NT2/D1 (cell line): ENCODE measurements at regions not wholly inside any gene's neighbourhood (a gene's known extent, or its start where the extent isn't known, plus 50 kb on each side); places are given as distances from the start of the nearest gene placed in this dataset.

Experiments used
- YY1 ChIP-seq: IDR thresholded peaks from 2 replicates; pipeline ENCODE4 v1.6.1; 2011; ENCODE audit not compliant: insufficient read length, insufficient read depth
- ZNF274 ChIP-seq: IDR thresholded peaks from 2 replicates; pipeline ENCODE4 v1.6.1; 2011; ENCODE audit warnings: mild to moderate bottlenecking, low read depth, low read length

GRCh38 chr10:28215930-28216329, 86.9 kb downstream of the MPP7 start:
- TF ChIP-seq YY1 (no peak), ZNF274 (no peak)
